ENCODE measurements at regions not wholly inside any gene's neighbourhood (a gene's known extent, or its start where the extent isn't known, plus 50 kb on each side); places are given as distances from the start of the nearest gene placed in this dataset.

DNA sequence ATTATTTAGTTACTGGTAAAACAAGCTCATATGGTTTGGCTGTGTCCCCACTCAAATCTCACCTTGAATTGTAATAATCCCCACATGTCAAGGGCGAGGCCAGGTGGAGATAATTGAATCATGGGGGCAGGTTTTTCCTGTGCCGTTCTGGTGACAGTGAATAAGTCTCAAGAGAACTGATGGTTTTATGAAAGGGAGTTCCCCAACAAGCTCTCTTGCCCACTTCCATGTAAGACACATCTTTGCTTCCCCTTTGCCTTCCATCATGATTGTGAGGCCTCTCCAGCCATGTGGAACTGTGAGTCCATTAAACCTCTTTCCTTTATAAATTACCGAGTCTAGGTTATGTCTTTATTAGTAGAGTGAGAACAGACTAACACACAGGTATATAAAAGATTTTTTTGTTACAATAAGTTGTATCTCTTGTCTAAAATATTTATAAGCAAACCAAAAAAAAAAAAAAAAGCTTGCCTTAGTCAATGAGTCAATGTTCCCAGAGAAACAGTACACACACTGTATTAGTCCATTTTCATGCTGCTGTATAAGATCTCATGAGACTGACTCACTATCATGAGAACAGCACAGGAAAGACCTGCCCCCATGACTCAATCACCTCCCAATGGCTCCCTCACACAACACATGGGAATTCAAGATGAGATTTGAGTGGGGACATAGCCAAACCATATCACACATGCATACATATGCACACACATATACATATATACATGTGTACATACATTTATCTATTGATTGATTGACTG is 138.3 kb downstream of the BASP1 start:
- Mint-ChIP-seq H3K36me3 (ENCODE audit: low read depth) (peaks cover 6% of the 10 kb centered on the region), H3K4me3 (no peak overlapping the region), H3K9me3 (no peaks in the 10 kb centered on the region), H3K4me1 (ENCODE audit: low read depth) (peaks cover 26% of the 10 kb centered on the region), H3K27me3 (peaks cover 40% of the 10 kb centered on the region), H3K27ac (no peak overlapping the region)
- intact Hi-C loops (cut with micrococcal nuclease): loop anchor here (2.0 to 10.0 kb wide), 6 partner anchors 27 to 421 kb away; partner anchors contain the start of gene MYO10

DNA sequence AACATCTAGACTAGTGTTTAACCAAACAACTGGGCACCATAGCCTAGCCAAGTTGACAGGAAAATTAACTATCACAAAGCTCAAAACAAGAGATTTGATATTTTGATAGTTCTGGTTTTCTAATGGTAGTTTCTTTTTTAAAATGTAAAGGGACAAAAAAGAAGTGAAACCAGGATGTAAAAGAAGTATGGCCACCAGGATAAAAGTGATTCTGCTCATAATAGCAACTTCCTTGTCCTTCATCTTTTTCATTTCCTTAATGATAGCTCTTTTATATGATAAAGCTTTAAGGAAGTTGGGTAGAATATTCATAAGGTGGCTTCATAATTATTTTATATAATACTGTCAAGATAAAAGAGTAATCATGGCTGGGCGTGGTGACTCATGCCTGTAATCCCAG is 139.1 kb downstream of the BASP1 start:
- no peaks in the 10 kb centered on the region for H3K9me3 Mint-ChIP-seq
- H3K4me3 Mint-ChIP-seq: no peak overlapping the region
- H3K27me3 Mint-ChIP-seq: peaks cover 42% of the 10 kb centered on the region
- peaks cover 6% of the 10 kb centered on the region for H3K36me3 Mint-ChIP-seq (ENCODE audit: low read depth)
- H3K27ac Mint-ChIP-seq: no peak overlapping the region
- peaks cover 28% of the 10 kb centered on the region for H3K4me1 Mint-ChIP-seq (ENCODE audit: low read depth)
- intact Hi-C loops (cut with micrococcal nuclease): loop anchor here (2.0 to 10.0 kb wide), 6 partner anchors 26 to 422 kb away; partner anchors contain the start of gene MYO10

DNA sequence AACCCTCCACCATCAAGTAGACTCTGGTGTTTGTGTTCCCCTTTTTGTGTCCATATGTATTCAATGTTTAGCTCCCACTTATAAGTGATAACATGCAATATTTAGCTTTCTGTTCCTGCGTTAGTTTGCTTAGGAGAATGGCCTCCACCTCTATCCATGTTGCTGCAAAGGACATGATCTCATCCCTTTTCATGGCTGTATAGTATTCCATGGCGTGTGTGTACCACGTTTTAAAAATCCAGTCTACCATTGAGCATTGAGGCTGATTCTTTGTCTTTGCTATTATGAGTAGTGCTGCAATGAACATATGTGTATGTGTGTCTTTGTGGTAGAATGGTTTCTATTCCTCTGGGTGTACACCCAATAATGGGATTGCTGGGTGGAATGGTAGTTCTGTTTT is 140.1 kb downstream of the BASP1 start:
- peaks cover 6% of the 10 kb centered on the region for H3K36me3 Mint-ChIP-seq (ENCODE audit: low read depth)
- H3K27ac Mint-ChIP-seq: no peak overlapping the region
- H3K4me3 Mint-ChIP-seq: no peak overlapping the region
- H3K4me1 Mint-ChIP-seq (ENCODE audit: low read depth): peaks cover 23% of the 10 kb centered on the region
- H3K9me3 Mint-ChIP-seq: no peaks in the 10 kb centered on the region
- H3K27me3 Mint-ChIP-seq: peaks cover 45% of the 10 kb centered on the region
- intact Hi-C loops (cut with micrococcal nuclease): loop anchor here (2.0 to 10.0 kb wide), 6 partner anchors 25 to 423 kb away; partner anchors contain the start of gene MYO10

DNA sequence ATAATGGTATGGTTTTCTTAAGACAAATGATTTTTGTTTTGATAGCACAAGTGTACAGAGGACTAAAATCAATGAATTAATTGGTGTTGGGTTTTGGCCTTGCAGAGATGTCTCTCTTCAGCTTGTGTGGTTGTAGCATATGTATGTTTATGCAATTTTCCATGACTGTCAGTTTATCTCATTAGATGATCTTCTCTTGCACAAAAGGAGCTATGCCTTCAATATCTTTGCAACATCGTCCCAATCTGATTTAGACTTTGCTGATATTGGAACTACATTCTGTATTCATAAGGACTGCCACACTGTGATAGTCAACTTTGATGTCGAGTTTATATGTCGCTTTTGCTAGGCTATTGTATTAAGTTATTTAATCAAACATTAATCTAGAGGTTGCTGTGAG is 140.0 kb upstream of the TAF11L2 start:
- Mint-ChIP-seq H3K27ac (no peak overlapping the region), H3K4me1 (ENCODE audit: low read depth) (peaks cover 23% of the 10 kb centered on the region), H3K27me3 (peaks cover 43% of the 10 kb centered on the region), H3K36me3 (ENCODE audit: low read depth) (peaks cover 6% of the 10 kb centered on the region), H3K4me3 (no peak overlapping the region), H3K9me3 (no peaks in the 10 kb centered on the region)
- intact Hi-C loops (cut with micrococcal nuclease): loop anchor here (5.0 to 10.0 kb wide), 5 partner anchors 39 to 423 kb away; partner anchors contain the start of gene MYO10

DNA sequence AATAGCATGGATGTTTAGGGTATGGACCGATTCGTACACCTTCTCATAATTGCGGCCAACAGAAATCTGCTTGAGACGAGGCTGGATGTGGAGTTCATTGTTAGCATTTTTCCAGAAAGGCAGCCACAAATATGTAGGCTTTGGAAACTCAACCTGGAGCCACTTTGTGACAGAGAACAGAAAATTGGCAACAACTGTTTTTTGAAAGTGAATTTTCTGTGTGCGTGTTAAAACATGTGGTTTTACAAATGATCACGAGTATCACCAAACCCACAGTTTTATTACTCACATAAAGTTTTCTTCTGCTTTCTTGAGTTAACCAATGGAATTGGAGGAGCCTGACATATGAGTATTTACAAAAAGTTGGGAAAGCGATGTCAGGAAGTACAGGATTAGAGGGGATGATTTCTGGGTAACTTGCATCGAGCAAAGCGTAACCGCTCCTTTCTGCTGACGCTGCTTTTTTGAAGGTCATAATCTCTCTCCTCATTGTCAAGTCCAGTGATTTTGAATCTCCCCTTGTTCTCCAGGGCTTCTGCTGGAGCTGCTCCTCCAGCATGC is 138.5 kb upstream of the TAF11L2 start:
- no peak overlapping the region for H3K4me3 Mint-ChIP-seq
- H3K27me3 Mint-ChIP-seq: peaks cover 41% of the 10 kb centered on the region
- H3K4me1 Mint-ChIP-seq (ENCODE audit: low read depth): peaks cover 23% of the 10 kb centered on the region
- H3K27ac Mint-ChIP-seq: peak overlapping the region; percentile 27
- no peaks in the 10 kb centered on the region for H3K9me3 Mint-ChIP-seq
- intact Hi-C loops (cut with micrococcal nuclease): loop anchor here (5.0 to 10.0 kb wide), 5 partner anchors 38 to 425 kb away; partner anchors contain the start of gene MYO10
- H3K36me3 Mint-ChIP-seq (ENCODE audit: low read depth): no peaks in the 10 kb centered on the region

DNA sequence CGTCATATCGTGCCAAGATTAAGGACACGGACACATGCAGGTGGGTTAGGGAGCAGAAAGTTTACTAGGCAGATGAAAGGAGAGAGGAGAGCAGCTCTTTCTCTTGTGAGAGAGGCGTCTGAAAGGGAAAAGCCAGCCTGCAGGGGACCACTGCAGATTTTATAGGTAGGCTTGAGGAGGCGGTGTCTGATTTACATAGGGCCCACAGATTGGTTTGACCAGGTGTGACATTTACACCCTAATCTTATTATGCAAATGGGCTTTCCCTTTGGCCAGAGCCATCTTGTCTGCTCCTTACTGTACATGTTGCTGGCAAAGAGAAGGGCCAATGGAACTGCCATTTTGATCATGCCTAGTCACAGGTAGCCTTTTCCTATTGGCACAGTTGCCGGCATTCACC is 137.2 kb upstream of the TAF11L2 start:
- intact Hi-C loops (cut with micrococcal nuclease): no loop called here
- no peaks in the 10 kb centered on the region for H3K9me3 Mint-ChIP-seq
- peaks cover 48% of the 10 kb centered on the region for H3K27me3 Mint-ChIP-seq
- no peak overlapping the region for H3K27ac Mint-ChIP-seq
- peaks cover 23% of the 10 kb centered on the region for H3K4me1 Mint-ChIP-seq (ENCODE audit: low read depth)
- no peaks in the 10 kb centered on the region for H3K36me3 Mint-ChIP-seq (ENCODE audit: low read depth)
- H3K4me3 Mint-ChIP-seq: no peak overlapping the region

DNA sequence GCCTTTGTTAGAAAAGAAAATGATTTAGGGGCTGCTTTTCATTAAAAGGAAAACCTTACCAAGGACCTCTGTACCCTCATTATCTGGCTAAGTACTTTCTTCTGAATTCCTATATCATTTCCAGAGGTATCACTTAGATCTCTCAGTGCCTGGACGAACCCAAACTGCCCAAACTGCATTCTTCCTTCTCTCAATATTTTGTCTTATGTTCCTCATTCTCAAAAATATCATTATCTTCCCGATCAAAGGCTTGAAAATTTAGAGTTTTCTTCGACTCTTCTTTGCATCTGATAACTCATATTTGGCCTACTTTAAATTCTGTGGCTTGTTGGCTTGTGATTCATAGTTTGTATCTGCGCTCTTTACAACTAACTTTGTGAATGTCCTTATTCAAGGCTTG is 136.7 kb upstream of the TAF11L2 start:
- H3K36me3 Mint-ChIP-seq (ENCODE audit: low read depth): no peaks in the 10 kb centered on the region
- intact Hi-C loops (cut with micrococcal nuclease): no loop called here
- no peak overlapping the region for H3K4me3 Mint-ChIP-seq
- H3K27ac Mint-ChIP-seq: no peak overlapping the region
- no peaks in the 10 kb centered on the region for H3K9me3 Mint-ChIP-seq
- H3K27me3 Mint-ChIP-seq: peaks cover 52% of the 10 kb centered on the region
- peaks cover 23% of the 10 kb centered on the region for H3K4me1 Mint-ChIP-seq (ENCODE audit: low read depth)

DNA sequence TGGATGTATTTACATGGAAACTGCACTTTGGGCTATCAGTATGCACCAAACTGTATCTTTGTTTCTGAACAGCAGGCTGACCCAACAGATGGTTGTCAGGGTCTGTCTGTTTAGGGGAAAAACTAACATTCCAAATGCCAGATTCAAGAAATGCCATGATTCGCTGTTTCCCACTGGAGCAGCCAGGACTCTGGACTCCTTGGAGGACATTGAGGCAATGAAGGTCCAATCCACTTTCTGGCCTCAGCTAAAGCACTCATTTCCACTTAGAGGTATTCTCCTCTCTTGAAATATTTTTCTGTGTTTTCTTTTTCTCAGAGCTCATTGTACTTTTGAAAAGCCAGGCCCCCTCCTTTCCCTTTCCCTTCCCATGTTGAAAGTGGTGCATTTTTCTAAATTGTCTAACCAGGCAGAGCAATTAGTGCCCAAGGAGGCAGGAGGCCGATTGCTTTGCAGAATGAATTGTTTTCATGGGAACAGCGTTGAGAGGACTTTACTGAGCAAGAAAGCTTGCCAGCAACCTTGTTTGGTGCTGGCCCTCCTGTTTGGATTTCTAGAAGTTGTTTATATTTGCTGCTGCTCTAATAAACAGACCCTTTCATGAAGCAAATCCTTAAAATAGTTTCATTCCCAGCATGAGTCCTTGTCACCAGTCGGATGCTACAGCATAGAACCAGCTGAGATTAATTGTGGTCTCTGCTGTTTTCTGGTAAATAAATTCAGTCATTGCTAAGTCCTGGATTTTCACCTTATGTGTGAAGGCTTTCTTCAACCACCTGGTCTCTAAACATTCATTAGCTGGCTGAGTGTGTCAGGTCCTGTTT is 132.8 kb upstream of the TAF11L2 start:
- Mint-ChIP-seq H3K27ac (no peak overlapping the region), H3K27me3 (peaks cover 68% of the 10 kb centered on the region), H3K9me3 (no peaks in the 10 kb centered on the region), H3K36me3 (ENCODE audit: low read depth) (no peaks in the 10 kb centered on the region), H3K4me1 (ENCODE audit: low read depth) (peaks cover 11% of the 10 kb centered on the region), H3K4me3 (no peak overlapping the region)
- intact Hi-C loops (cut with micrococcal nuclease): no loop called here

DNA sequence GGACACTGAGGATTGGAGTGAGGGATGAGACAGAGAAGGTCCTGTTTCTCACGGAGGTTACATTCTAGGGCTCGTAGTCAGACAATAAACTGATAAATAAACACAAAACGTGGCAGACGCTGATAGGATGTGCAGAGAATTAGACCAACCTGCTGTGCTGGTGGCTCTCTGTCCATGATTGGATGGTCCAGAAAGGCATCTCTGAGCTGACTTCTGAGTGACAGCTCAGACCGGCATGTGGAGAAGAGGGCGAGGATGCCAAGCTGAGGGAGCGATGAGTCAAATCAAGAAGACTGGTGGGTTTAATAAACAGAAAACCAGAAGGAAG is 132.3 kb upstream of the TAF11L2 start:
- Mint-ChIP-seq H3K27me3 (peaks cover 66% of the 10 kb centered on the region), H3K36me3 (ENCODE audit: low read depth) (no peaks in the 10 kb centered on the region), H3K4me1 (ENCODE audit: low read depth) (peaks cover 6% of the 10 kb centered on the region), H3K9me3 (no peaks in the 10 kb centered on the region), H3K27ac (no peak overlapping the region), H3K4me3 (no peak overlapping the region)
- intact Hi-C loops (cut with micrococcal nuclease): no loop called here

DNA sequence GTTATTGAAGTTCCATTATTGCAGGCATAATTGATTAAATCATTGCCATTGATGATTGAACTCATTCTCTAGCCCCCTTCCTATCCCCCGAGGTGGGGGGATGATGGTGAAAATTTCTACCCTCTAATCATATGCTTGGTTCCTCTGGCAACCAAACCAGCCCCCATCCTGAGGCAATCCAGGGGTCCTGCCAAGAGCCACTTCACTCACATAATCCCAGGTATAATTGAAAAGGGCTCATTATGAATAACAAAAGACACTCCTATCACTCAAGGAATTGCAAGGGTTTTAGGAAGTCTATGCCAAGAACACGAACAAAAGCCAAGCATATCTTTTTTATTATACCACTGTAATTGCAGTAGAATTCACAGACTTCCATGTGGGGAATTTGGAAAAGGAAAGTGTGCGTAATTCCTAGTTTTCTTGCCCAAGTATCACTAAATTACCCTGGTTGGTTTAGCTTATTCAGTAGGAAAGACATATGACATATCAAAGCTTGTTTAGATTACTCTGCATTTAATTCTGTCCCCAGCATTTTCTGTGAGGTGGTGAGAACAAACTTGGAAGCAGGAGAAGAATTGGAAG is 130.7 kb upstream of the TAF11L2 start:
- H3K27ac Mint-ChIP-seq: no peak overlapping the region
- H3K36me3 Mint-ChIP-seq (ENCODE audit: low read depth): no peaks in the 10 kb centered on the region
- intact Hi-C loops (cut with micrococcal nuclease): no loop called here
- H3K9me3 Mint-ChIP-seq: no peaks in the 10 kb centered on the region
- no peaks in the 10 kb centered on the region for H3K4me1 Mint-ChIP-seq (ENCODE audit: low read depth)
- H3K27me3 Mint-ChIP-seq: peaks cover 50% of the 10 kb centered on the region
- H3K4me3 Mint-ChIP-seq: no peak overlapping the region

DNA sequence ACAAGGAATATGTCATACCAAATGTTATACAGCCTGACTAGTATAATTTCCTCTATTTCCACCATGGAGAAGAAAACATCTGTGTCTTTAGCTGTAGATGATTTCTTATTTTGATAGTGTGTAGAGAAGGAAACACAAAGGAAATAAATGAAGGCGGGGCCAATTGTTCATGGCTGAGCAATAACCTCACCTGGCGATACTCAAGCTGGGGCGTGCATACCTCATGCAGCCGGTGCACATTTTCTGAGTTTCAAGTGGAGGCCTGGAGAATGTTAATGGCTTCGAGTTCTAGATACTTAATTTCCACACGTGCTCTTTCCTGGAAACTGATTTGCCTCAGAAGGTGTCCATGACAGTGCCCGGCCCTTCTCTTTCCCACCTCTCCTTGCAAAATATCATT is 127.4 kb upstream of the TAF11L2 start:
- Mint-ChIP-seq H3K4me1 (ENCODE audit: low read depth) (peaks cover 17% of the 10 kb centered on the region), H3K27me3 (peaks cover 36% of the 10 kb centered on the region), H3K9me3 (no peaks in the 10 kb centered on the region), H3K36me3 (ENCODE audit: low read depth) (no peaks in the 10 kb centered on the region), H3K4me3 (no peak overlapping the region), H3K27ac (no peak overlapping the region)
- intact Hi-C loops (cut with micrococcal nuclease): no loop called here

DNA sequence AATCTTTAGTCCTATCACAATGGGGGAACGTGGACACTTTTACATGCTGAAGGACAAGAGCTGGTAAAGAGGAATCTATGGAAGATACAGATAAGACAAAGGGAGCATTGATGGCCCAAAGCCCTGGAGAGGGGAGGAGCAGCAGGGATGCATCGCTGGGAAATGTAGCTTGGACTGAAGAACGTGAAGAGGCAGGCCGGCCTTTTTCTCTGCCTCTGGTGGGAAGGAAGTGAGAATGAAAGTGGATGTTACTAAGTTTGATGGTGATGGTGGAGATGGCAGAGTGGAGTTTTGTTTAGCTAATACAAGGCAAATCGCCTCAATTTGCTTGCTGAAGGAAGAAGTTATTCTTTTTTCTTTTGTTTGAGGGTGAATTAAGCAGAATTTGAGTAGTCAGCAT is 124.6 kb upstream of the TAF11L2 start:
- H3K36me3 Mint-ChIP-seq (ENCODE audit: low read depth): no peaks in the 10 kb centered on the region
- intact Hi-C loops (cut with micrococcal nuclease): no loop called here
- H3K27me3 Mint-ChIP-seq: peaks cover 26% of the 10 kb centered on the region
- peak overlapping the region; percentile 18 for H3K27ac Mint-ChIP-seq
- no peaks in the 10 kb centered on the region for H3K9me3 Mint-ChIP-seq
- peaks cover 17% of the 10 kb centered on the region for H3K4me1 Mint-ChIP-seq (ENCODE audit: low read depth)
- H3K4me3 Mint-ChIP-seq: no peak overlapping the region

DNA sequence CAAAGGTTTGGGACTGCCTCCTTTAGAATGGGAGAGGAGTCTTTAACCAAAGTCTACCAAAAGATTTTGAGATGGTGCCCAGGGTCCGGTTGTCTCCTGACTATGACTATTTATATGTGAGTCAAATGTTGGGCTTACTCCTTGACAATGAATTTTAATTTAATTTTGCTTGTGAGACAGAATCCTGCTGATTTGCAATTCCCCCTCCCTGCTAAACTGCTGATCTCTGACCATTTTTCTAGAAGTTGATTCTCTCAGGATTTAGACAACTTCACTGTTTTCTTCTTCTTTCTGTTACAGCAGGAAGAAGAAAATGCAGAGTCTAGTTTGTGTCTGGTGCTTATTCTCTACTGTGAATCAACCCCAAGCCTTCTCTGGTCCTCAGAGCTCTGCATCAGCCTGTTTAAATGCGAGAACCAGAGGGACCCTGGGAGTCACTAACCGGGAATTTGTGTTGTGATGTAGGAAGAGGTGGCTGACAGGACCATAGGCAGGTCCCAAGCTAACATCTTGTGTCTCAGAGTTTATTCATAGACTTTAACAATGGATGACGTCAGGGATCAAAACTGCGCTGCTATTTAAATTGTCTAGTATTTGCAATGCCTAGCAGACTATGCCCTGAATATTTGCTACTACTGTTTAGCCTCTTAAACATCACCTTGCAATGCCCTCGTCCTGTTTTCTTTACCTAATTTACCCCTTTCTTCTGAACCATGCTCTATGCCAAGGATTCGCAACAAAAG is 124.0 kb upstream of the TAF11L2 start:
- Mint-ChIP-seq H3K36me3 (ENCODE audit: low read depth) (no peaks in the 10 kb centered on the region), H3K4me1 (ENCODE audit: low read depth) (peaks cover 17% of the 10 kb centered on the region), H3K4me3 (no peak overlapping the region), H3K27ac (peak overlapping the region; percentile 18), H3K27me3 (peaks cover 28% of the 10 kb centered on the region), H3K9me3 (no peaks in the 10 kb centered on the region)
- intact Hi-C loops (cut with micrococcal nuclease): no loop called here
